ENCODE measurements at regions not wholly inside any gene's neighbourhood (a gene's known extent, or its start where the extent isn't known, plus 50 kb on each side); places are given as distances from the start of the nearest gene placed in this dataset.

GRCh38 chr7:28290496-28290895 lies 109.9 kb upstream of the JAZF1 start:
- DNase-seq (ENCODE audit: low spot score) = no peak
- intact Hi-C loops (cut with DNase I) = no loop called here

- DNase-seq (ENCODE audit: low spot score) = no peak
- intact Hi-C loops (cut with DNase I) = no loop called here
Measured at GRCh38 chr7:28291559-28291958, 111.0 kb upstream of the JAZF1 start.

GRCh38 chr7:28292834-28293526 lies 112.4 kb upstream of the JAZF1 start:
- no peak for DNase-seq (ENCODE audit: low spot score)
- intact Hi-C loops (cut with DNase I) = no loop called here

GRCh38 chr7:28293527-28293835 lies 112.9 kb upstream of the JAZF1 start:
- intact Hi-C loops (cut with DNase I) = no loop called here
- no peak for DNase-seq (ENCODE audit: low spot score)

- intact Hi-C loops (cut with DNase I) = no loop called here
- DNase-seq (ENCODE audit: low spot score) = no peak
Measured at GRCh38 chr7:28296571-28297483, 115.5 kb upstream of the CREB5 start.

- DNase-seq (ENCODE audit: low spot score) = no peak
- intact Hi-C loops (cut with DNase I) = no loop called here
Measured at GRCh38 chr7:28297801-28298459, 114.4 kb upstream of the CREB5 start.

- DNase-seq (ENCODE audit: low spot score) = no peak
- intact Hi-C loops (cut with DNase I) = no loop called here
Measured at GRCh38 chr7:28298870-28299518, 113.3 kb upstream of the CREB5 start.

GRCh38 chr7:28299556-28299955 lies 112.8 kb upstream of the CREB5 start:
- intact Hi-C loops (cut with DNase I) = no loop called here
- no peak for DNase-seq (ENCODE audit: low spot score)

- intact Hi-C loops (cut with DNase I) = no loop called here
- no peak for DNase-seq (ENCODE audit: low spot score)
Measured at GRCh38 chr7:28300488-28300887, 111.8 kb upstream of the CREB5 start.

GRCh38 chr7:28301148-28301641 lies 111.1 kb upstream of the CREB5 start:
- intact Hi-C loops (cut with DNase I) = no loop called here
- no peak for DNase-seq (ENCODE audit: low spot score)

GRCh38 chr7:28304290-28304689 lies 108.0 kb upstream of the CREB5 start:
- DNase-seq (ENCODE audit: low spot score) = no peak
- intact Hi-C loops (cut with DNase I) = no loop called here

GRCh38 chr7:28309704-28310459 lies 102.4 kb upstream of the CREB5 start:
- no peak for DNase-seq (ENCODE audit: low spot score)
- intact Hi-C loops (cut with DNase I) = no loop called here

GRCh38 chr7:28310460-28310848 lies 101.9 kb upstream of the CREB5 start:
- intact Hi-C loops (cut with DNase I) = no loop called here

GRCh38 chr7:28311670-28312069 lies 100.6 kb upstream of the CREB5 start:
- intact Hi-C loops (cut with DNase I) = no loop called here
- no peak for DNase-seq (ENCODE audit: low spot score)

More at GRCh38 chr7:28310460-28310848, 101.9 kb upstream of the CREB5 start:
- DNase-seq (ENCODE audit: low spot score) = no peak

GRCh38 chr7:28312948-28313347 lies 99.4 kb upstream of the CREB5 start:
- no peak for DNase-seq (ENCODE audit: low spot score)
- intact Hi-C loops (cut with DNase I) = no loop called here

GRCh38 chr7:28314841-28315240 lies 97.5 kb upstream of the CREB5 start:
- intact Hi-C loops (cut with DNase I) = no loop called here
- DNase-seq (ENCODE audit: low spot score) = no peak

GRCh38 chr7:28315565-28316410 lies 96.5 kb upstream of the CREB5 start:
- DNase-seq (ENCODE audit: low spot score) = no peak

GRCh38 chr7:28316489-28316888 lies 95.8 kb upstream of the CREB5 start:
- intact Hi-C loops (cut with DNase I) = no loop called here
- DNase-seq (ENCODE audit: low spot score) = no peak

More at GRCh38 chr7:28315565-28316410, 96.5 kb upstream of the CREB5 start:
- intact Hi-C loops (cut with DNase I) = no loop called here
